Sigmoid colon (tissue), 4 donors: ENCODE measurements at regions not wholly inside any gene's neighbourhood (a gene's known extent, or its start where the extent isn't known, plus 50 kb on each side); places are given as distances from the start of the nearest gene placed in this dataset.

Experiments
- CTCF ChIP-seq, 4 experiments: fragments of 450-650 bp in 3 of 4; fragments of 200-600 bp in 1 of 4; IDR thresholded peaks; one replicate each; pipeline ENCODE4 v1.5.1; 2016 to 2019; ENCODE audit warnings: antibody characterized with exemption in 4 of 4, mild to moderate bottlenecking in 3 of 4, moderate library complexity in 2 of 4
- POLR2AphosphoS5 ChIP-seq, 4 donors: sonication (generic); formaldehyde crosslinking; IDR thresholded peaks; one replicate each; pipeline ENCODE4 v1.6.1; 2017; ENCODE audit warnings: antibody characterized with exemption in 4 of 4

- TF ChIP-seq CTCF (IDR thresholded peaks at IDR 0.05) = no peak
- TF ChIP-seq POLR2AphosphoS5 (IDR thresholded peaks at IDR 0.05) = no peak
These were observed 259.4 kb downstream of the TEX36 start for GRCh38 chr10:125423569-125423968.
